ENCODE measurements at regions not wholly inside any gene's neighbourhood (a gene's known extent, or its start where the extent isn't known, plus 50 kb on each side); places are given as distances from the start of the nearest gene placed in this dataset.

DNA sequence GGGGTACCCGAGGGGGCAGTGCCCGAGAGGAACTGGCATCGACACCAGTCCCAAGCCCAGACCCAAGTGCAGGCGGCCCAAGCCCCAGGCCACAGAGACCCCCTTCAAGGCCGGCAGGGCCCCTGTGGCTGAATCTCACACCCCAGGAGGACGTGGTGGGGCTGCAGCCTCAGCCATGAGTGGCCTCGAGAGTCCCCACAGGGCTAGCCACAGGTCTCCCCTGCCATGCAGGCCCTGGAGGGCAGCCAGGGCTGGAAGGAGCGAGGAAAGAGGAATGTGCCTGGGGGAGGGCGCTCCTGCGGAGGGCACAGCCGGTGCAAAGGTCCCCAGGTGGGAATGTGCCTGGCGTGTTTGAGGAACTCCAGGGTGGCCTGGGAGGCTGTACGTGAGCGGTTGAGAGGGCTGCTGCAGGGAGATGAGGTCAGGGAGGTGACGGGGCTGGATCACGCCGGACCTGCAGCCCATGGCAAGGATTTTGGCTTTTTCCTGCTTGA lies 86.1 kb downstream of the NCOR2 start (continued):
- TF ChIP-seq, protein P1, sequence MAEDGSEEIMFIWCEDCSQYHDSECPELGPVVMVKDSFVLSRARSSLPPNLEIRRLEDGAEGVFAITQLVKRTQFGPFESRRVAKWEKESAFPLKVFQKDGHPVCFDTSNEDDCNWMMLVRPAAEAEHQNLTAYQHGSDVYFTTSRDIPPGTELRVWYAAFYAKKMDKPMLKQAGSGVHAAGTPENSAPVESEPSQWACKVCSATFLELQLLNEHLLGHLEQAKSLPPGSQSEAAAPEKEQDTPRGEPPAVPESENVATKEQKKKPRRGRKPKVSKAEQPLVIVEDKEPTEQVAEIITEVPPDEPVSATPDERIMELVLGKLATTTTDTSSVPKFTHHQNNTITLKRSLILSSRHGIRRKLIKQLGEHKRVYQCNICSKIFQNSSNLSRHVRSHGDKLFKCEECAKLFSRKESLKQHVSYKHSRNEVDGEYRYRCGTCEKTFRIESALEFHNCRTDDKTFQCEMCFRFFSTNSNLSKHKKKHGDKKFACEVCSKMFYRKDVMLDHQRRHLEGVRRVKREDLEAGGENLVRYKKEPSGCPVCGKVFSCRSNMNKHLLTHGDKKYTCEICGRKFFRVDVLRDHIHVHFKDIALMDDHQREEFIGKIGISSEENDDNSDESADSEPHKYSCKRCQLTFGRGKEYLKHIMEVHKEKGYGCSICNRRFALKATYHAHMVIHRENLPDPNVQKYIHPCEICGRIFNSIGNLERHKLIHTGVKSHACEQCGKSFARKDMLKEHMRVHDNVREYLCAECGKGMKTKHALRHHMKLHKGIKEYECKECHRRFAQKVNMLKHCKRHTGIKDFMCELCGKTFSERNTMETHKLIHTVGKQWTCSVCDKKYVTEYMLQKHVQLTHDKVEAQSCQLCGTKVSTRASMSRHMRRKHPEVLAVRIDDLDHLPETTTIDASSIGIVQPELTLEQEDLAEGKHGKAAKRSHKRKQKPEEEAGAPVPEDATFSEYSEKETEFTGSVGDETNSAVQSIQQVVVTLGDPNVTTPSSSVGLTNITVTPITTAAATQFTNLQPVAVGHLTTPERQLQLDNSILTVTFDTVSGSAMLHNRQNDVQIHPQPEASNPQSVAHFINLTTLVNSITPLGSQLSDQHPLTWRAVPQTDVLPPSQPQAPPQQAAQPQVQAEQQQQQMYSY (CRISPR knock-in tag; IDR thresholded peaks at IDR 0.05) = no peak
- TF ChIP-seq HDAC2 (IDR thresholded peaks at IDR 0.05) (no peak), TCF12 (IDR thresholded peaks at IDR 0.05; ENCODE audit: low read depth, low read length) (no peak), ZNF274 (IDR thresholded peaks at IDR 0.05; ENCODE audit: insufficient read depth, insufficient read length) (no peak), BCL11A (IDR thresholded peaks at IDR 0.05; ENCODE audit: low read depth, low read length) (no peak), WRNIP1 (IDR thresholded peaks at IDR 0.05; ENCODE audit: borderline replicate concordance, low read depth, low read length) (no peak)

DNA sequence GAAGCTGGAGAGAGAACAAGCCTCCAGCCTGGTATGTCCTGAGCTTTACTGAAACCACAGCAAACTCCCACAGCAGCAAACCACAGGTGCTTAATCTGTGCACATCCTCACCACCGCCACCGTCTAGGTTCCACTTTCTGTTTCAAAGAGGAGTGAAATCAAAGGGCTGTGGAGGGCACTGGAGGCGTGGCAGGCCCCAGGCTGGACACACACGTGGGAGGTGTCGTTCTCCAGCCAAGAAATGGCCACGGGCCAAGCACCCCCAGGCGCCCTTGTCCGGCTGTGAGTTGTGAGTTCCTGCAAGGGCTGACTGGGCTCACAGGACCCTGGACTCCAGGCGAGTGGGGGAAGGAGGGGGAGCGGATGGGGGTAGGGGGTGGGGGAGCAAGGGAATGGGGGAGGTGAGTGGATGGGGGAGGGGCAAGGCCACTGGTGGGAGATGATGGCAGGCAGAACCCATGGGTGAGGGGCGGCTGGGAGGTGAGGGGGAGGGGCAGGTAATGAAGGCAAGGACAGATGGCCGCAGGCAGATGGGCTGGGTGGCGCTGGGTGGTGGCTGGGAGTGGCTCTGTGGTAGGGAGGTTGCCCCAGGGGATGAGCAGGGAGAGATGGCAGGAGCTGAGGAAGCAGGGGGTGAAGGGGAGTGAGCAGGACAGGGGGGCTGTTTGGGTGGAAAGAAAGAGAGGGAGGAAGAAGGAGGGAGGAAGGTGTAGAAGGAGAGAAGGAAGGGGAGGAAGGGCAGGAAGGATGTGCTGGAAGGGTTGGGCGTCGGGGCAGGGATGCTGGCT lies 86.7 kb downstream of the NCOR2 start:
- peak overlapping the region; percentile 8; the same call in 1 of the 2 replicates for H3K9ac ChIP-seq (ENCODE audit: control insufficient read depth, insufficient read depth, low read length)
- CTCF ChIA-PET = interaction anchor here (1.2 to 1.5 kb wide), 2 partner anchors 13 to 15 kb away, joined by 3 to 4 read pairs; no protein-coding TSS in a partner anchor
- peaks cover 66% of the 10 kb centered on the region for H3K4me1 ChIP-seq (ENCODE audit: control insufficient read depth, insufficient read depth, low read length)
- peak overlapping the region; percentile 86 for H3K27ac ChIP-seq (ENCODE audit: control insufficient read depth, insufficient read depth)
- H2AFZ ChIP-seq (ENCODE audit: control insufficient read depth, low read depth, low read length) = no peak overlapping the region
- H3K4me2 ChIP-seq (ENCODE audit: control insufficient read depth, insufficient read depth) = peak overlapping the region; percentile 88
- intact Hi-C loops (cut with micrococcal nuclease; ENCODE audit: unreplicated experiment) (loop anchor here (1.0 to 5.0 kb wide), 4 partner anchors 14 to 292 kb away; partner anchors contain the start of gene NCOR2), in situ Hi-C loops (cut with MboI) (no loop called here)
- no peaks in the 10 kb centered on the region for H4K20me1 ChIP-seq (ENCODE audit: control insufficient read depth, insufficient read depth)
- peak overlapping the region; percentile 51 for H3K4me3 ChIP-seq
- 8% methylated on average over 13 of the region's 15 CpGs for WGBS (ENCODE audit: insufficient coverage, insufficient replicate concordance, low lambda C conversion rate, missing lambda C conversion rate)
- POLR2A ChIA-PET = interaction anchor here (0.5 to 1.6 kb wide), 4 partner anchors 13 to 509 kb away, joined by 3 to 5 read pairs (median 4); no protein-coding TSS in a partner anchor
- peak; percentile 85 for ATAC-seq
- peak; percentile 99 for FAIRE-seq
- peaks cover 8 to 57% of the 10 kb centered on the region in 2 experiments for H3K36me3 ChIP-seq (ENCODE audit: control insufficient read depth in 2 of 2, insufficient read depth in 2 of 2, low read length in 1 of 2)
- SMC1A ChIA-PET (ENCODE audit: uncharacterized antibody, unreplicated experiment) = interaction anchor here (0.6 to 2.0 kb wide), 6 partner anchors 11 to 86 kb away, joined by 3 to 7 read pairs (median 4); no protein-coding TSS in a partner anchor
- BruUV-seq (replicated peaks) = no TSS peak
- H3K79me2 ChIP-seq (ENCODE audit: control insufficient read depth, insufficient read depth, low read length) = peaks cover 22% of the 10 kb centered on the region
- RAD21 ChIA-PET (ENCODE audit: unreplicated experiment) = interaction anchor here (1.0 to 1.9 kb wide), 4 partner anchors 14 to 27 kb away, joined by 3 to 6 read pairs (median 4); no protein-coding TSS in a partner anchor
- no peaks in the 10 kb centered on the region for H3K27me3 ChIP-seq (replicated peaks in 1 of 2; ENCODE audit: control insufficient read depth in 2 of 2, insufficient read depth in 2 of 2, low read length in 1 of 2)
- DNase-seq (ENCODE audit: low read depth, low spot score) = peak; percentile 84
- peaks cover 36% of the 10 kb centered on the region for H3K9me3 ChIP-seq (replicated peaks; ENCODE audit: control insufficient read depth, insufficient read depth, low read length)
- TF ChIP-seq CEBPB (IDR thresholded peaks at IDR 0.05; ENCODE audit: borderline replicate concordance in 1 of 2, low read depth in 2 of 2, low read length in 2 of 2) = no peak
- TF ChIP-seq, protein P2, sequence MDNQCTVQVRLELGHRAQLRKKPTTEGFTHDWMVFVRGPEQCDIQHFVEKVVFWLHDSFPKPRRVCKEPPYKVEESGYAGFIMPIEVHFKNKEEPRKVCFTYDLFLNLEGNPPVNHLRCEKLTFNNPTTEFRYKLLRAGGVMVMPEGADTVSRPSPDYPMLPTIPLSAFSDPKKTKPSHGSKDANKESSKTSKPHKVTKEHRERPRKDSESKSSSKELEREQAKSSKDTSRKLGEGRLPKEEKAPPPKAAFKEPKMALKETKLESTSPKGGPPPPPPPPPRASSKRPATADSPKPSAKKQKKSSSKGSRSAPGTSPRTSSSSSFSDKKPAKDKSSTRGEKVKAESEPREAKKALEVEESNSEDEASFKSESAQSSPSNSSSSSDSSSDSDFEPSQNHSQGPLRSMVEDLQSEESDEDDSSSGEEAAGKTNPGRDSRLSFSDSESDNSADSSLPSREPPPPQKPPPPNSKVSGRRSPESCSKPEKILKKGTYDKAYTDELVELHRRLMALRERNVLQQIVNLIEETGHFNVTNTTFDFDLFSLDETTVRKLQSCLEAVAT (IDR thresholded peaks at IDR 0.05) = peak; percentile 39; the same call in 1 of the 2 replicates
- TF ChIP-seq FOXK2 (IDR thresholded peaks at IDR 0.05) = no peak
- 0 out of 2 replicates have a peak, but pooled peaks have one; percentile 38 for TF ChIP-seq TCF12 (IDR thresholded peaks at IDR 0.05; ENCODE audit: low read depth, low read length)
- TF ChIP-seq SMARCA5 (IDR thresholded peaks at IDR 0.05) = peak; percentile 85; the same call in 1 of the 2 replicates
- TF ChIP-seq CHD4 (IDR thresholded peaks at IDR 0.05) = no peak
- TF ChIP-seq, protein P3, sequence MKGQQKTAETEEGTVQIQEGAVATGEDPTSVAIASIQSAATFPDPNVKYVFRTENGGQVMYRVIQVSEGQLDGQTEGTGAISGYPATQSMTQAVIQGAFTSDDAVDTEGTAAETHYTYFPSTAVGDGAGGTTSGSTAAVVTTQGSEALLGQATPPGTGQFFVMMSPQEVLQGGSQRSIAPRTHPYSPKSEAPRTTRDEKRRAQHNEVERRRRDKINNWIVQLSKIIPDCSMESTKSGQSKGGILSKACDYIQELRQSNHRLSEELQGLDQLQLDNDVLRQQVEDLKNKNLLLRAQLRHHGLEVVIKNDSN (IDR thresholded peaks at IDR 0.05; ENCODE audit: borderline replicate concordance, extremely low read length, insufficient read depth, low read depth, low read length) = no peak
- TF ChIP-seq, protein P4, sequence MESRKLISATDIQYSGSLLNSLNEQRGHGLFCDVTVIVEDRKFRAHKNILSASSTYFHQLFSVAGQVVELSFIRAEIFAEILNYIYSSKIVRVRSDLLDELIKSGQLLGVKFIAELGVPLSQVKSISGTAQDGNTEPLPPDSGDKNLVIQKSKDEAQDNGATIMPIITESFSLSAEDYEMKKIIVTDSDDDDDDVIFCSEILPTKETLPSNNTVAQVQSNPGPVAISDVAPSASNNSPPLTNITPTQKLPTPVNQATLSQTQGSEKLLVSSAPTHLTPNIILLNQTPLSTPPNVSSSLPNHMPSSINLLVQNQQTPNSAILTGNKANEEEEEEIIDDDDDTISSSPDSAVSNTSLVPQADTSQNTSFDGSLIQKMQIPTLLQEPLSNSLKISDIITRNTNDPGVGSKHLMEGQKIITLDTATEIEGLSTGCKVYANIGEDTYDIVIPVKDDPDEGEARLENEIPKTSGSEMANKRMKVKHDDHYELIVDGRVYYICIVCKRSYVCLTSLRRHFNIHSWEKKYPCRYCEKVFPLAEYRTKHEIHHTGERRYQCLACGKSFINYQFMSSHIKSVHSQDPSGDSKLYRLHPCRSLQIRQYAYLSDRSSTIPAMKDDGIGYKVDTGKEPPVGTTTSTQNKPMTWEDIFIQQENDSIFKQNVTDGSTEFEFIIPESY (IDR thresholded peaks at IDR 0.05) = no peak

Measured in GM12878 (cell line).